SK-N-SH (cell line): ENCODE measurements at regions not wholly inside any gene's neighbourhood (a gene's known extent, or its start where the extent isn't known, plus 50 kb on each side); places are given as distances from the start of the nearest gene placed in this dataset.

Experiments used
- CTCF ChIA-PET: fragments of 300-600, 350-600 bp; formaldehyde crosslinking; extraction: SDS; loops from one replicate; lab custom pipeline; 2021; lab: Yijun Ruan, JAX
- POLR2A ChIA-PET: fragments of 350-600 bp; sonication (Branson Sonifier 250); formaldehyde crosslinking; extraction: SDS; loops from one replicate; lab custom pipeline; 2020; ENCODE audit warnings: antibody characterized with exemption, inconsistent platforms; lab: Yijun Ruan, JAX
- DNase-seq: peaks from one replicate; pipeline ENCODE4 v3.0.0; 2012
- H2AFZ ChIP-seq: fragments of 200-600 bp; sonication (generic); 2 replicates; pipeline ENCODE4 v1.8.1; 2016; ENCODE audit warnings: antibody characterized with exemption, mild to moderate bottlenecking, low read depth
- H3F3A ChIP-seq: fragments of 200-600 bp; sonication (generic); replicated peaks from 2 replicates; pipeline ENCODE3; 2016; ENCODE audit warnings: antibody characterized with exemption, mild to moderate bottlenecking; ENCODE audit not compliant: insufficient read depth
- H3K27ac ChIP-seq, 2 experiments: fragments of 200-500 bp in 1 of 2; fragments of 200-600 bp in 1 of 2; sonication (Bioruptor generic) in 1 of 2; sonication (generic), shearing (Covaris generic) in 1 of 2; 2 replicates each; pipeline versions ENCODE4 v1.5.1 to v1.6.1; 2014 to 2016; ENCODE audit warnings: low read depth in 2 of 2, inconsistent platforms in 1 of 2, low read length in 1 of 2, mild to moderate bottlenecking in 1 of 2, mixed read lengths in 1 of 2
- H3K27me3 ChIP-seq: fragments of 200-600 bp; sonication (generic), shearing (Covaris generic); 2 replicates; pipeline ENCODE4 v1.6.1; 2016; ENCODE audit warnings: mixed run types; ENCODE audit not compliant: insufficient read depth
- H3K36me3 ChIP-seq, 2 experiments: fragments of 200-500 bp in 1 of 2; fragments of 200-600 bp in 1 of 2; sonication (Bioruptor generic) in 1 of 2; sonication (generic) in 1 of 2; replicated peaks in 1 of 2; 2 replicates each; pipeline versions ENCODE3 to v1.5.1; 2014 to 2016; ENCODE audit warnings: low read length in 1 of 2, mild to moderate bottlenecking in 1 of 2; ENCODE audit not compliant: insufficient read depth in 2 of 2, control insufficient read depth in 1 of 2
- H3K4me1 ChIP-seq, 2 experiments: fragments of 200-500 bp in 1 of 2; fragments of 200-600 bp in 1 of 2; sonication (Bioruptor generic) in 1 of 2; sonication (generic), shearing (Covaris generic) in 1 of 2; 2 replicates each; pipeline versions ENCODE4 v1.5.1 to v1.6.1; 2014 to 2016; ENCODE audit warnings: low read depth in 1 of 2, low read length in 1 of 2, mixed run types in 1 of 2; ENCODE audit not compliant: insufficient read depth in 2 of 2, control insufficient read depth in 1 of 2
- H3K4me2 ChIP-seq: fragments of 200-600 bp; sonication (generic), shearing (Covaris generic); 2 replicates; pipeline ENCODE4 v1.6.1; 2017; ENCODE audit warnings: mixed run types
- H3K4me3 ChIP-seq, 2 experiments: fragments of 200-500 bp in 1 of 2; fragments of 200-600 bp in 1 of 2; sonication (Bioruptor generic) in 1 of 2; sonication (generic), shearing (Covaris generic) in 1 of 2; 2 replicates each; pipeline versions ENCODE4 v1.5.1 to v1.8.1; 2014 to 2016; ENCODE audit warnings: low read depth in 2 of 2, inconsistent platforms in 1 of 2, low read length in 1 of 2, mild to moderate bottlenecking in 1 of 2, mixed read lengths in 1 of 2, moderate library complexity in 1 of 2
- H3K79me2 ChIP-seq: fragments of 200-600 bp; sonication (generic); 2 replicates; pipeline ENCODE4 v1.8.1; 2017; ENCODE audit warnings: mild to moderate bottlenecking; ENCODE audit not compliant: insufficient read depth
- H3K9ac ChIP-seq: fragments of 200-600 bp; sonication (generic); 2 replicates; pipeline ENCODE4 v1.6.1; 2017; ENCODE audit warnings: mixed run types
- H3K9me2 ChIP-seq: fragments of 200-600 bp; sonication (generic); 2 replicates; pipeline ENCODE4 v1.6.1; 2017; ENCODE audit warnings: mixed run types
- H3K9me3 ChIP-seq: fragments of 200-600 bp; sonication (generic); 2 replicates; pipeline ENCODE4 v1.6.1; 2017; ENCODE audit warnings: mixed run types, mild to moderate bottlenecking, moderate library complexity
- H4K20me1 ChIP-seq: fragments of 200-600 bp; sonication (generic); 2 replicates; pipeline ENCODE4 v1.6.1; 2017; ENCODE audit warnings: mild to moderate bottlenecking, mixed run types; ENCODE audit not compliant: insufficient read depth
- EZH2phosphoT487 ChIP-seq: fragments of 200-600 bp; sonication (generic); IDR thresholded peaks from 2 replicates; pipeline ENCODE4 v1.6.1; 2017; ENCODE audit warnings: low read depth, mixed run types, mild to moderate bottlenecking, antibody characterized with exemption, moderate library complexity, borderline replicate concordance
- FOXM1 ChIP-seq: IDR thresholded peaks from 2 replicates; pipeline ENCODE4 v1.4.0; 2012; ENCODE audit warnings: low read depth, mild to moderate bottlenecking
- GABPA ChIP-seq: IDR thresholded peaks from 2 replicates; pipeline ENCODE4 v1.4.0; 2012; ENCODE audit warnings: low read depth, mild to moderate bottlenecking
- GATA2 ChIP-seq: sonication (generic); formaldehyde crosslinking; IDR thresholded peaks from 2 replicates; pipeline ENCODE4 v1.5.0; 2020; ENCODE audit warnings: mild to moderate bottlenecking, missing genetic modification reagents
- NRF1 ChIP-seq: IDR thresholded peaks from 2 replicates; pipeline ENCODE4 v1.6.1; 2012; ENCODE audit warnings: low read depth, mild to moderate bottlenecking, low read length
- RAD21 ChIP-seq: IDR thresholded peaks from 2 replicates; pipeline ENCODE4 v1.6.1; 2012; ENCODE audit warnings: mild to moderate bottlenecking, low read length
- RCOR1 ChIP-seq: fragments of 150-350 bp; IDR thresholded peaks from 2 replicates; pipeline ENCODE4 v1.6.1; 2017; ENCODE audit warnings: antibody characterized with exemption, low read length
- RXRA ChIP-seq: IDR thresholded peaks from 2 replicates; pipeline ENCODE4 v1.4.0; 2012; ENCODE audit warnings: low read depth, mild to moderate bottlenecking, borderline replicate concordance
- SIN3A ChIP-seq: IDR thresholded peaks from 2 replicates; pipeline ENCODE4 v1.6.1; 2012; ENCODE audit warnings: low read depth, mild to moderate bottlenecking, low read length, moderate library complexity, borderline replicate concordance
- SMC3 ChIP-seq: IDR thresholded peaks from 2 replicates; pipeline ENCODE4 v1.6.1; 2012; ENCODE audit warnings: low read depth, low read length, improper control_type of control experiment
- TEAD4 ChIP-seq: IDR thresholded peaks from 2 replicates; pipeline ENCODE4 v1.4.0; 2012; ENCODE audit warnings: mild to moderate bottlenecking, borderline replicate concordance; ENCODE audit not compliant: insufficient read depth
- WGBS: methylation state at CpG from one replicate; pipeline ENCODE4 v1.1.6; 2017; ENCODE audit warnings: low lambda C conversion rate; 5-methylcytosine and 5-hydroxymethylcytosine counted together
- TF ChIP-seq, protein P1 (sequence below): IDR thresholded peaks from 2 replicates; pipeline ENCODE4 v1.4.0; 2012; ENCODE audit warnings: low read depth, borderline replicate concordance
- TF ChIP-seq, protein P2 (sequence below): IDR thresholded peaks from 2 replicates; pipeline ENCODE4 v1.6.1; 2012; ENCODE audit warnings: mild to moderate bottlenecking, low read depth, low read length, moderate library complexity
- TF ChIP-seq, protein P3 (sequence below): fragments of 200-600 bp; sonication (generic); IDR thresholded peaks from 2 replicates; pipeline ENCODE4 v1.6.1; 2017; ENCODE audit warnings: antibody characterized with exemption, mild to moderate bottlenecking, moderate library complexity

DNA sequence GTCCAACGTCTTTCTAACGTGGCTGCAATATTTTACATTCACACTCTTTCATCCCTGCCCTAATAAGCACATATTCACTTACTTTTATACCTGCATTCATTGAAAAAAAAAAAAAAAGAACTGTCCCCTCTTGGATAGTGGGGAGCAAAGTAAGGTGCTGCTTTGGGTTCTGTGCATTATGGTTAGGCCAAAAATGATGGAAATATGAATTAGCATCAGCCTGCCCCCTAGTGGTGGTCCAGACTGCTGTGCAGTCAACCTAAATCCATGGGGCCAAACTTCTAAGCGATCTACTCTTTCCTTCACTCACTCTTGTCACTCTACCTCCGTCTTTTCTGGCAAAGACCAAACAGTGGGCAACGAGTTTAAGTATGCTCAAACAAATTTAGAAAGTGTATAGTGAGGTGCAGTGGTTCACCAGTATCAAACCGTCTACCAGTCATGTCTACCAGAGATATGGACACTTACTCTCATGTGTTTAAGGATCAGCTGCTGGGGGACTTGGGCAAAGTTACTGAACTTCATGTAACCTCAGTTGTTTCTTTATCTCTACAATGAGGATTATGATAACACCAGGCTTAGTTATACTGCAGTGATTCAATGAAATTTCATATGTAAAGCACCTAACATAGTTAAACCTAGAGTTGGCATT lies 61.5 kb upstream of the GRM7 start:
- ChIA-PET CTCF (interaction anchor here (0.7 to 1.2 kb wide), 2 partner anchors 101 to 1312 kb away, joined by 3 read pairs; no protein-coding TSS in a partner anchor), POLR2A (no interaction called here)

More for the DNA sequence above, 61.5 kb upstream of the GRM7 start:
- Histone ChIP-seq H3K27ac (no peak overlapping the region), H3K9me3 (no peaks in the 10 kb centered on the region), H3K4me1 (peaks cover 0 to 3% of the 10 kb centered on the region in 2 experiments; a peak in 1 of 4 replicates), H3F3A (no peaks in the 10 kb centered on the region), H3K27me3 (no peaks in the 10 kb centered on the region), H3K4me2 (no peak overlapping the region), H4K20me1 (no peaks in the 10 kb centered on the region), H3K79me2 (no peaks in the 10 kb centered on the region), H3K36me3 (no peaks in the 10 kb centered on the region), H2AFZ (no peak overlapping the region), H3K4me3 (peak overlapping the region in 1 of 2 experiments; percentile 35; a peak in 1 of 4 replicates), H3K9ac (no peak overlapping the region), H3K9me2 (no peaks in the 10 kb centered on the region)
- DNase-seq, result peak; percentile 24
- WGBS, result 22% methylated on average over 6 of the region's 6 CpGs
- no peak for TF ChIP-seq NRF1
- TF ChIP-seq RAD21, result peak; percentile 45
- TF ChIP-seq, protein P1, sequence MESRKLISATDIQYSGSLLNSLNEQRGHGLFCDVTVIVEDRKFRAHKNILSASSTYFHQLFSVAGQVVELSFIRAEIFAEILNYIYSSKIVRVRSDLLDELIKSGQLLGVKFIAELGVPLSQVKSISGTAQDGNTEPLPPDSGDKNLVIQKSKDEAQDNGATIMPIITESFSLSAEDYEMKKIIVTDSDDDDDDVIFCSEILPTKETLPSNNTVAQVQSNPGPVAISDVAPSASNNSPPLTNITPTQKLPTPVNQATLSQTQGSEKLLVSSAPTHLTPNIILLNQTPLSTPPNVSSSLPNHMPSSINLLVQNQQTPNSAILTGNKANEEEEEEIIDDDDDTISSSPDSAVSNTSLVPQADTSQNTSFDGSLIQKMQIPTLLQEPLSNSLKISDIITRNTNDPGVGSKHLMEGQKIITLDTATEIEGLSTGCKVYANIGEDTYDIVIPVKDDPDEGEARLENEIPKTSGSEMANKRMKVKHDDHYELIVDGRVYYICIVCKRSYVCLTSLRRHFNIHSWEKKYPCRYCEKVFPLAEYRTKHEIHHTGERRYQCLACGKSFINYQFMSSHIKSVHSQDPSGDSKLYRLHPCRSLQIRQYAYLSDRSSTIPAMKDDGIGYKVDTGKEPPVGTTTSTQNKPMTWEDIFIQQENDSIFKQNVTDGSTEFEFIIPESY, result no peak
- TF ChIP-seq, protein P2, sequence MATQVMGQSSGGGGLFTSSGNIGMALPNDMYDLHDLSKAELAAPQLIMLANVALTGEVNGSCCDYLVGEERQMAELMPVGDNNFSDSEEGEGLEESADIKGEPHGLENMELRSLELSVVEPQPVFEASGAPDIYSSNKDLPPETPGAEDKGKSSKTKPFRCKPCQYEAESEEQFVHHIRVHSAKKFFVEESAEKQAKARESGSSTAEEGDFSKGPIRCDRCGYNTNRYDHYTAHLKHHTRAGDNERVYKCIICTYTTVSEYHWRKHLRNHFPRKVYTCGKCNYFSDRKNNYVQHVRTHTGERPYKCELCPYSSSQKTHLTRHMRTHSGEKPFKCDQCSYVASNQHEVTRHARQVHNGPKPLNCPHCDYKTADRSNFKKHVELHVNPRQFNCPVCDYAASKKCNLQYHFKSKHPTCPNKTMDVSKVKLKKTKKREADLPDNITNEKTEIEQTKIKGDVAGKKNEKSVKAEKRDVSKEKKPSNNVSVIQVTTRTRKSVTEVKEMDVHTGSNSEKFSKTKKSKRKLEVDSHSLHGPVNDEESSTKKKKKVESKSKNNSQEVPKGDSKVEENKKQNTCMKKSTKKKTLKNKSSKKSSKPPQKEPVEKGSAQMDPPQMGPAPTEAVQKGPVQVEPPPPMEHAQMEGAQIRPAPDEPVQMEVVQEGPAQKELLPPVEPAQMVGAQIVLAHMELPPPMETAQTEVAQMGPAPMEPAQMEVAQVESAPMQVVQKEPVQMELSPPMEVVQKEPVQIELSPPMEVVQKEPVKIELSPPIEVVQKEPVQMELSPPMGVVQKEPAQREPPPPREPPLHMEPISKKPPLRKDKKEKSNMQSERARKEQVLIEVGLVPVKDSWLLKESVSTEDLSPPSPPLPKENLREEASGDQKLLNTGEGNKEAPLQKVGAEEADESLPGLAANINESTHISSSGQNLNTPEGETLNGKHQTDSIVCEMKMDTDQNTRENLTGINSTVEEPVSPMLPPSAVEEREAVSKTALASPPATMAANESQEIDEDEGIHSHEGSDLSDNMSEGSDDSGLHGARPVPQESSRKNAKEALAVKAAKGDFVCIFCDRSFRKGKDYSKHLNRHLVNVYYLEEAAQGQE, result no peak
- no peak for TF ChIP-seq GABPA
- no peak for TF ChIP-seq RCOR1
- TF ChIP-seq RXRA, result no peak
- no peak for TF ChIP-seq TEAD4
- TF ChIP-seq GATA2 (CRISPR knock-in tag), result no peak
- TF ChIP-seq EZH2phosphoT487, result no peak
- TF ChIP-seq, protein P3, sequence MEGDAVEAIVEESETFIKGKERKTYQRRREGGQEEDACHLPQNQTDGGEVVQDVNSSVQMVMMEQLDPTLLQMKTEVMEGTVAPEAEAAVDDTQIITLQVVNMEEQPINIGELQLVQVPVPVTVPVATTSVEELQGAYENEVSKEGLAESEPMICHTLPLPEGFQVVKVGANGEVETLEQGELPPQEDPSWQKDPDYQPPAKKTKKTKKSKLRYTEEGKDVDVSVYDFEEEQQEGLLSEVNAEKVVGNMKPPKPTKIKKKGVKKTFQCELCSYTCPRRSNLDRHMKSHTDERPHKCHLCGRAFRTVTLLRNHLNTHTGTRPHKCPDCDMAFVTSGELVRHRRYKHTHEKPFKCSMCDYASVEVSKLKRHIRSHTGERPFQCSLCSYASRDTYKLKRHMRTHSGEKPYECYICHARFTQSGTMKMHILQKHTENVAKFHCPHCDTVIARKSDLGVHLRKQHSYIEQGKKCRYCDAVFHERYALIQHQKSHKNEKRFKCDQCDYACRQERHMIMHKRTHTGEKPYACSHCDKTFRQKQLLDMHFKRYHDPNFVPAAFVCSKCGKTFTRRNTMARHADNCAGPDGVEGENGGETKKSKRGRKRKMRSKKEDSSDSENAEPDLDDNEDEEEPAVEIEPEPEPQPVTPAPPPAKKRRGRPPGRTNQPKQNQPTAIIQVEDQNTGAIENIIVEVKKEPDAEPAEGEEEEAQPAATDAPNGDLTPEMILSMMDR, result peak; percentile 61
- TF ChIP-seq FOXM1, result no peak
- peak; percentile 10; the same call in 1 of the 2 replicates for TF ChIP-seq SMC3
- no peak for TF ChIP-seq SIN3A
